ENCODE measurements at regions not wholly inside any gene's neighbourhood (a gene's known extent, or its start where the extent isn't known, plus 50 kb on each side); places are given as distances from the start of the nearest gene placed in this dataset.

GRCh38 chrX:79592259-79592658 lies 225.1 kb upstream of the ITM2A start:
- TF ChIP-seq YY1 (IDR thresholded peaks at IDR 0.05; ENCODE audit: insufficient read depth, insufficient read length) (no peak), SUZ12 (IDR thresholded peaks at IDR 0.05; ENCODE audit: extremely low read depth, insufficient read depth, insufficient read length) (no peak), ZNF274 (IDR thresholded peaks at IDR 0.05; ENCODE audit: low read depth, low read length) (no peak)

Measured in NT2/D1 (cell line).